HG03097 (cell line): ENCODE measurements at regions not wholly inside any gene's neighbourhood (a gene's known extent, or its start where the extent isn't known, plus 50 kb on each side); places are given as distances from the start of the nearest gene placed in this dataset.

Source experiments
- ATAC-seq: cut with Tn5 transposase; IDR thresholded peaks from one replicate; pipeline ENCODE4 v1.9.1; 2021; ENCODE audit not compliant: unreplicated experiment, low FRiP score

- ATAC-seq: no peak
Measured at GRCh38 chr20:57958050-57958420, 248.2 kb upstream of the PMEPA1 start.

GRCh38 chr20:57957411-57958049, 247.7 kb upstream of the PMEPA1 start:
- no peak for ATAC-seq

GRCh38 chr20:57953638-57954037, 243.8 kb upstream of the PMEPA1 start:
- ATAC-seq: no peak

- ATAC-seq: no peak
Measured at GRCh38 chr20:57952136-57952535, 242.3 kb upstream of the PMEPA1 start.

- ATAC-seq: no peak
Measured at GRCh38 chr20:57951549-57951948, 241.7 kb upstream of the PMEPA1 start.

GRCh38 chr20:57950764-57951485, 241.1 kb upstream of the PMEPA1 start:
- no peak for ATAC-seq

- ATAC-seq: no peak
Measured at GRCh38 chr20:57948180-57948955, 238.6 kb upstream of the PMEPA1 start.

- no peak for ATAC-seq
Measured at GRCh38 chr20:57947421-57948179, 237.8 kb upstream of the PMEPA1 start.

GRCh38 chr20:57946559-57947315, 236.9 kb upstream of the PMEPA1 start:
- ATAC-seq: no peak

GRCh38 chr20:57944988-57945387, 235.2 kb upstream of the PMEPA1 start:
- no peak for ATAC-seq

GRCh38 chr20:57943950-57944349, 234.1 kb upstream of the PMEPA1 start:
- no peak for ATAC-seq

- ATAC-seq: no peak
Measured at GRCh38 chr20:57943291-57943690, 233.5 kb upstream of the PMEPA1 start.

GRCh38 chr20:57941604-57942381, 232.0 kb upstream of the PMEPA1 start:
- no peak for ATAC-seq

GRCh38 chr20:57940868-57941522, 231.2 kb upstream of the PMEPA1 start:
- ATAC-seq: no peak

- ATAC-seq: no peak
Measured at GRCh38 chr20:57940376-57940775, 230.6 kb upstream of the PMEPA1 start.

- no peak for ATAC-seq
Measured at GRCh38 chr20:57939499-57939898, 229.7 kb upstream of the PMEPA1 start.

- ATAC-seq: no peak
Measured at GRCh38 chr20:57938158-57939108, 228.6 kb upstream of the PMEPA1 start.
